SKM-1 (cell line): ENCODE measurements at regions not wholly inside any gene's neighbourhood (a gene's known extent, or its start where the extent isn't known, plus 50 kb on each side); places are given as distances from the start of the nearest gene placed in this dataset.

Experiments used
- DNase-seq: peaks from one replicate; lab custom pipeline; 2025; ENCODE audit not compliant: unreplicated experiment; lab: John Stamatoyannopoulos, UW

DNA sequence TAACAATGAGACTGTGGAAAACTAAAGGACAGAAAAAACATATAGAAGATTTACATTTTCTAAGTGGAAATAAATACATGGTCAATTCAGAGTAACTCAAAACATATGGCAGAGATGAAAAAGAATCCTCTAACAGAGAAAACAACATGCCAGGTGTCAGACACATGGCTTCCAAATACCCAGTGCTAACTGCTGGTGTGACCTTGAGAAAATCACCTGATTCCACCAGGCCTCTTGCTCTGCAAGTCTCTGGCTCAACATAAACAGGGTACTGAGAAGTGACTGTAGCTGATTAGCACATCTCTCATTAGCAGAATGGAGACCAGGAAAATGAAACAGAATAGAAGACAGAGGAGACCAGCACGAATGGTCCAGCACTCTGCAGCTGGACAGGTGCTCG is 210.8 kb downstream of the HNMT start:
- no peak for DNase-seq

- no peak for DNase-seq
Measured at GRCh38 chr2:138176862-138177439, 212.7 kb downstream of the HNMT start.

GRCh38 chr2:138177693-138178092 is 213.4 kb downstream of the HNMT start:
- no peak for DNase-seq

DNA sequence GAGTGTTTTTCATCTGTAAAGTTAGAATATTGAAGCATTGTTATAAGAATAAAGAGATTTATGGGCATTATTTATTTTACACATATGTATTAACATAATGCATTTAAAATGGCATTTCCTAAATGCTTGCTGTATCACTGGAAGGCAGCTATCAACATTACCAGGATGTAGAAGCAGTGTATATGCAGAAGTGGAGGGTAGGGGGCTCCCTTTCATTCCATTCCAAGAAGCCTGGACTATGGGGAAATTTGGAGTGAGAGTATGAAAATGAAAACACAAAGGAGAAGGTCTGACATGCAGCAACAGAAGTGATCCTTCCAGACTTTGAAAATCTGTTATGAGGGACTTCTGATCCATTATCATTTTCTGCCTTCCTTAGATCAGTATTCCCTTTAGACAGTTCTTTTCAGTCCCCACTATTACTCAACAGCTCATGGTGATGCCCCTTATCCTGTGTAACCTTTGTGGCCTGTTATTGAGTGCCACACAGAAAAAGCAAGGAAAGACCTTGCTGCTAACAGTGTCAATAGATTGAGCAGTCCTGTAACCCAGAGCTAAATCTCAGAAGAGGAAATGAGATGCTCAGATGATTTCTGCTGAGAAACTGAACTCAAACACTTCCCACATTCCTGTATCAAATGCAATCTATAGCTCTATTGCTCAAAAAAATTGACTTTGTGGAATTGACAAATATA is 216.6 kb downstream of the HNMT start:
- no peak for DNase-seq

DNA sequence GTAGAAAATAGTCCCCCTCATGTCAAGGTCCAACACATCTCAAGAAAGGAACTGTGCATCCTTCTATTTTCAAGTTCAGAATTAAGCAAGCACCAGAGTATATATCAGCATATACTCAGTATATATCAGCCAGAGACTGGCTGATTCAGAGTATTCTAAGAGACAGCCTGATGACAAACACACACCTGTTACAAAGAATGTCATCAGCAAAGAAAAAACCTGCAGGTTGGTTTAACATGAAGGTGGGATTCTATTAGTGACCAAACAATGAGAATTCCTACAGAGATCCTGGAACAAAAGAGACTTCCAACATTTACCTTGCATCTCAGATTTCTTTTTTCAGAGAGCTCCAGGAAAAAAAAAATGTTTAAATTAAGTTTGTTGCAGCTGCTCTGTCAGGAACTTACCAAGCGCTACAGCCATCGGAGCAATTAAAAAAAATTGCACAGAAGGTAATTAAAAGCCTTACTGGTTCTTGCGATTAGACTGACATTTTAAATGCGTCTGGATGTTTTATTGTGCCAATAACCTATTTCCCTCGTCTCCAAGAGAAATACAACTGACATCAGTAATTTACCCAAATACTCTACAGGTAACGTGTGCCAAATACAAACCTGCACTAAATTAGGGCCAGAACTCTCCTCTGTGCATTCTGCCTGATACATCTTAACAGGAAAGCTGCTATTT is 218.1 kb downstream of the HNMT start:
- no peak for DNase-seq

- DNase-seq, result no peak
Measured at GRCh38 chr2:138182937-138183312, 218.7 kb downstream of the HNMT start.

DNA sequence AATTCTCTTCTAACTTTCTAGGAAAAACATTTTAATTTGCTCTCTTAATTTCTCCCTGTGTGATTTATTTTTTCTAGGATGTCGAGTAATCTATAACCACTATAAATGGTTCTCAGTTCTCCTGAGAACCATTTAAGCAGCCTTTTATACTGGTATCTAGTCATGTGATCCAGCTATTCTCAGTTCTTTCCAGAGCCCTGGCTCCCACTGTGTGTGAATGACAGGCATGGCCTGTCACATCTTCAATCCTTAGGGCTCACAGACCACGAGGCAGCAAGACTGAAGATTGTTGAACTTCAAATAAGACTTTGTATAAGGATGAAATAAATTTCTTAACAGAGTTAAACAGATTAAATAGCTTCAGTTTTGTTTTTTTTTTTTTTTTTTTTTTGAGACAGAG is 219.4 kb downstream of the HNMT start:
- no peak for DNase-seq

DNA sequence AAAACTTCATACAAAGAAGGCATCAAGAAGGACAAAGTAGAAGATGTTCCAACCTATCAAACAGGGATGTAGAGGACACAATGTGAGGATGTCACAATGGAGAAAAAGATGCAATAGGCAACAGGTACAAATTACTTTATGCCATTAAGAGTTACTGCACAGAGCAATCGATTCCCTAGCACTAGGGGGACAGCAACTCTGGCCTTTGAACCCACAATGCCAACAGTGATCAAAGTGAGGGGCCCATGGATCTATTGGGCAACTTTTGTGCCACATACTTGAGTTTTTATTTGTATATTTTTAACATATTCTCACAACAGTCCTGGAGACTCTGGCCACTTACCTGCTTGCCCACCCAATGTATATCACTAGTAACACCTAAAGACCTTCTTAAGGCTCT is 220.2 kb downstream of the HNMT start:
- DNase-seq, result no peak

- no peak for DNase-seq
Measured at GRCh38 chr2:138185827-138186226, 221.6 kb downstream of the HNMT start.

DNA sequence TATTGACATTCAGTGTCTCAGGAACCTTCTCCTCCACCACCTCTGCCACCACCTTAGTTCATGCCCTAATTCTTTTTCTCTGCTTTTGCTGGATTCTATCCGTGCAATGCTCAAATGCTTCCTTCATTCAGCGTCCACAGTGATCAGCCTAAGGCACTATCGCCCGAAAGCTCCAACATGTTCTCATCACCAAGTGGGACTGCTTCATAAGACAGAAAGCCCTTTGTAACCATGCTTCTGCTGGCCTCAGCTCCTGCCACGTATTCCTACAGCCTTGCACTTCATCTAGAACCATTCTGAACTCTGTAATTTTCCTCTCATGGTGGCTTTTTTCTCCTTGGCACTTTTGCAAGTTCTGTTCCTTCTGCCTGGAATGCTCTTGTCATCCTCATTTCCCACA is 222.9 kb downstream of the HNMT start:
- no peak for DNase-seq

- DNase-seq, result no peak
Measured at GRCh38 chr2:138190999-138191398, 226.7 kb downstream of the HNMT start.

- no peak for DNase-seq
Measured at GRCh38 chr2:138193416-138194213, 229.3 kb downstream of the HNMT start.

DNA sequence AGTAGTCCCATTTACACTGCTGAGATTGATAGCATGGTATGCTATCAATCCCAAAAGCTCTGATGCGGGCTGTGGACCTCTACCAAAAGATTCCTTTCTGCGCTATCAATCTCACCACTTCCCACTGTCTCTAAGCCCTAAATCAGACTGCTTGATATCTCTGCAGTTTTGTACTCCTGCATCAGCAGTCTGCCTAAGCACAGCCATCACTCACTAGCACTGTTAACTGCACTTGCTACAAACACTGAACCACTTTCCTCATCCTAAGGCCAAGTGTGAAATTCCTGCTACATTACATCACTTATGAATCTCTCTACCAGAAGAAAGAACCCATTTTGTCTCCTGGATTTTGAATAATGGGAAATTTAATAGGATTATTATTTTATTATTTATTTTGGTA is 237.0 kb downstream of the HNMT start:
- DNase-seq, result no peak

DNA sequence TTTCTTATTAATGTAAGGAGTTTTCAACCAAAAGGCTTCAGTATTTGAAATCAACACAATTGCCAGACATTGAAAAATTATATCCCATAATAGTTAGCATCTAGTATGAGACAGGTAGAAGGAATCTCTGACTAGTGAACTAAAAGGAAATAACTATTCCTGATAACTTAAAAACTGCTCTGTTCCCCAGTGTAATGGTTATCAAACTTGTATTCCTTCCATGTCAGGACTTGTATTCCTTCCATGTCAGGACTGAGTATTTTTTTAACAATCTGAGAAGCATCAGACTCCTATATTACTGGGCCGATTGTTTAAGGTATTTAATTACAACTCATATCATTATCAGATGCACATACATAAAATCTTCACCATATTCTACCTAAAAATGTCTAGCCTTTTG is 238.5 kb downstream of the HNMT start:
- DNase-seq, result no peak

- no peak for DNase-seq
Measured at GRCh38 chr2:138205281-138205680, 241.0 kb downstream of the HNMT start.

GRCh38 chr2:138207074-138207930 is 243.0 kb downstream of the HNMT start:
- no peak for DNase-seq

GRCh38 chr2:138209009-138209408 is 244.7 kb downstream of the HNMT start:
- DNase-seq, result no peak

DNA sequence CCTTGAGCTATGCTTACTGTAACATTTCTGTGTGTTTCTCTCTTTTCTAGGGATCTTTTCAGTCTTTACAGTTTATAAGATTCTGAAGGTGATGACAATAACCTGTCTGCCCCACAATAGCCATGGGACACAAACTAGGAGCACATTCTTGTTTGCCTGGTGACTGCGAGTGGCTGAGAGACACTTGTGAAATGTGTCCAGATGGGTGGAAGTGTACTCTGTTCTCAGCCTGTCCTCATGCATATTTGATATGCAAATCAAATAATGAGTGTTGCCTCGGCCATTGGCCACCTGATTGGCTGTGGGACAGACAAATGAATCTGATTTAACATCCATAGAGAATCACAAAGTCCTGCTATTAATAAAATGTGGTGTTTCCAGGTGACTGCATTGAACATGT is 246.2 kb downstream of the HNMT start:
- no peak for DNase-seq

GRCh38 chr2:138212434-138212833 is 248.2 kb downstream of the HNMT start:
- no peak for DNase-seq

GRCh38 chr2:138213084-138213483 is 248.8 kb downstream of the HNMT start:
- DNase-seq, result no peak

DNA sequence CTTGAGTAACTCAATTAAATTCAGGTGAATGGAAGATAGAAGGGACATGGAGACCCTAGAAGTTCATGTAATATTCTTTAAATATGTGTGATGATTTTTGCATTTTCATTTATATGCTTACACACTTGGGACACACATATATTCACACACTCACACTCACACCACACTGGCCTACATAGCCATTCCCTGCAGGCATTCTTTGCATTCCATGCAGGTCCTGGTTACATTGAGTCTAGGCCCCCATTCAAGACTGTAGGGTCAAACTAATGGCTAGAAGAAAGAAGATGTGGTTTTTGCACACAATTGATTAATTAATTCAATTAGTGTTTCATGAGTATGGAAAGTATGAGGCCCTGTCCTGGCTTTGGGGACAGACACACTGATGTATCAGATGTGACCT is 249.4 kb downstream of the HNMT start:
- DNase-seq, result no peak
